Parathyroid adenoma (tissue), 2 donors: ENCODE measurements at regions not wholly inside any gene's neighbourhood (a gene's known extent, or its start where the extent isn't known, plus 50 kb on each side); places are given as distances from the start of the nearest gene placed in this dataset.

Experiments
- H2AFZ ChIP-seq: fragments of 300-600 bp; sonication (generic); one replicate; pipeline ENCODE4 v1.7.0; 2017; ENCODE audit warnings: antibody characterized with exemption, mild to moderate bottlenecking
- H3K27ac ChIP-seq: fragments of 300-600 bp; sonication (generic); one replicate; pipeline ENCODE4 v1.7.0; 2017
- H3K27me3 ChIP-seq: fragments of 300-600 bp; sonication (generic); one replicate; pipeline ENCODE4 v1.7.0; 2017; ENCODE audit warnings: low read length; ENCODE audit not compliant: control insufficient read depth, insufficient read depth
- H3K36me3 ChIP-seq: fragments of 300-600 bp; sonication (generic); one replicate; pipeline ENCODE4 v1.7.0; 2017; ENCODE audit warnings: low read length; ENCODE audit not compliant: control insufficient read depth, insufficient read depth
- H3K4me1 ChIP-seq: fragments of 300-600 bp; sonication (generic); one replicate; pipeline ENCODE4 v1.7.0; 2017; ENCODE audit warnings: control low read depth
- H3K4me2 ChIP-seq: fragments of 300-600 bp; sonication (generic); one replicate; pipeline ENCODE4 v1.7.0; 2017; ENCODE audit warnings: low read length
- H3K4me3 ChIP-seq: fragments of 300-600 bp; sonication (generic); one replicate; pipeline ENCODE4 v1.7.0; 2017; ENCODE audit warnings: low read depth, low read length
- H3K79me2 ChIP-seq: fragments of 300-600 bp; sonication (generic); one replicate; pipeline ENCODE4 v1.7.0; 2017; ENCODE audit warnings: control low read depth
- H3K9ac ChIP-seq: fragments of 300-600 bp; sonication (generic); one replicate; pipeline ENCODE4 v1.7.0; 2017; ENCODE audit warnings: mild to moderate bottlenecking
- H3K9me3 ChIP-seq: fragments of 300-600 bp; sonication (generic); one replicate; pipeline ENCODE4 v1.7.0; 2017; ENCODE audit warnings: low read length; ENCODE audit not compliant: control insufficient read depth
- CTCF ChIP-seq: fragments of 300-600 bp; sonication (generic); IDR thresholded peaks from one replicate; pipeline ENCODE4 v1.7.0; 2017; ENCODE audit warnings: antibody characterized with exemption, mild to moderate bottlenecking
- donor health status: primary hyperparathyroidism.

DNA sequence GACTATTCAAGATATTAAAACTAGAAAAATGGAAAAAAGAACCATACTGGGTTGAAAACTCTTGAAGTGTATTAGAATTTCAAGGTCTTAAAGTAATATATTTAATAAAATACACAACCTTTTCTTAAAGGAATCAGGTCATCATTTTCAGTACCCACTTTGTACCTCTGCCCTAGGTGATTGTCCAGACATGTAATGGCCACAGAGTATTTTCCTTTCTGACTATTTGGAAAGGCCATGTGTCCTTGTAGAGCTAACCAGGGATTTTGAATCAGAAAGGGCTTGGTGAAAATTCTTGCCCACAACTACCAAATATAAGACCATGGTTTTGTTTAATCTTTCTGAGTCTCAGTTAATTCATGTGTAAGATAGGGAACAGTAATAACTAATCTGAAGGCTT lies 91.4 kb upstream of the MLIP start:
- Histone ChIP-seq H3K4me2 (no peak overlapping the region), H3K36me3 (no peaks in the 10 kb centered on the region), H3K9me3 (no peaks in the 10 kb centered on the region), H3K4me3 (no peak overlapping the region), H3K79me2 (no peaks in the 10 kb centered on the region), H2AFZ (no peak overlapping the region), H3K27me3 (no peaks in the 10 kb centered on the region), H3K9ac (no peak overlapping the region), H3K4me1 (no peaks in the 10 kb centered on the region), H3K27ac (no peak overlapping the region)
- TF ChIP-seq CTCF = no peak

DNA sequence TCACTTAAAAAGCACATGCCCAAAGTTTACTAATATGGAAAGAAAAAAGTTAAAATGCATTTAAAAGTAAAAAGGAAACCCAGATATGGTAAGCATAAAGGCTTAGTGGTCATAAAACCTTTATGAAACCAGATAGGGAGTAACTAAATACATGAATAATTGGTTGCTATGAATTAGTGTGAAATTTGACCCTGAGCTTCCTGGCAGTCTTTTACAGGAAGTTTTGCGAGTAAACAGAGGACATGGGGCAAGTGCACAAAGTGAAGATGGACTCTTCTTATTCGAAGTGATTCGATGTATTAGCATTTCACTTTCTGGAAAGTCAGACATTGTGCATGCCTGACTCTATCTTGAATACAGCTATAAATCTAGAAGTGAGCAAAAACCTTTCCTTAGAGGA lies 90.9 kb upstream of the MLIP start:
- no peaks in the 10 kb centered on the region for H3K4me1 ChIP-seq
- H3K79me2 ChIP-seq = no peaks in the 10 kb centered on the region
- H3K4me3 ChIP-seq = no peak overlapping the region
- no peak overlapping the region for H3K4me2 ChIP-seq
- H3K36me3 ChIP-seq = no peaks in the 10 kb centered on the region
- no peak overlapping the region for H3K27ac ChIP-seq
- H2AFZ ChIP-seq = no peak overlapping the region
- no peak for TF ChIP-seq CTCF
- no peak overlapping the region for H3K9ac ChIP-seq
- no peaks in the 10 kb centered on the region for H3K9me3 ChIP-seq
- H3K27me3 ChIP-seq = no peaks in the 10 kb centered on the region

DNA sequence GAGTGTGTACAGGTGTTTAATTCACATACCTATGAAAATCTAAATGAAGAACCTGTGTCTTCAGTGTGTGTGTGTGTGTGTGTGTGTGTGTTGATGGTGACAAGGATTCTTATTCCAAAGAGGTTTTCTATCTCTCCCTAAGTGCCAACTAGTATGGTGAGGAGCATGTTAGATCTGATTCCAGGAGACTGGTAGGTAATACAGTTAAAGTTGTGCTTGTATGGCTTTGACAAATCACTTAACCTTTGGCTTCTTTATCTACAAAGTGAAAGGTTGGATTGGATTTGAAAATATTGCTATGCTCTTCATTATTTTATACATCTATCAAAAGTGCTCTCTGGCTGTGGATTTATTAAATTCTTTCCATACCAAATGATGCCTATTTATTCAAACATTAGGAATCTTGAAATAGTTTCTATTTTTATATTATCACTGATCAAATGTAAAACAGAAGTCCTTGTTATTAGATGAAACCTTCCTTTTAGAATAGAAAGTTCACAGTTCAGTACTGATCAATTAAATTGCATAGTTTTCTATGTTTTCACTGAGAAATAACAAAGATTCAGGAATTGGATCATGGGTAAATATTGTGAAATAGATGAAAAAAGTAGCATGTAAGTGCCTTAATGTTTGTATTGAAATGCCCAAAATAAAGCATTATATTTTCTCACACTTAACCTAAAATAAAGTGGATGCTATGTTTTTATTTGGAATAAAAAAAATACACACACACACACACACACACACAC lies 84.4 kb upstream of the MLIP start:
- H3K36me3 ChIP-seq = no peaks in the 10 kb centered on the region
- no peaks in the 10 kb centered on the region for H3K27me3 ChIP-seq
- no peak for TF ChIP-seq CTCF
- no peak overlapping the region for H2AFZ ChIP-seq
- H3K27ac ChIP-seq = no peak overlapping the region
- no peaks in the 10 kb centered on the region for H3K4me1 ChIP-seq
- no peak overlapping the region for H3K9ac ChIP-seq
- no peak overlapping the region for H3K4me2 ChIP-seq
- H3K79me2 ChIP-seq = no peaks in the 10 kb centered on the region
- H3K4me3 ChIP-seq = no peak overlapping the region
- H3K9me3 ChIP-seq = no peaks in the 10 kb centered on the region

DNA sequence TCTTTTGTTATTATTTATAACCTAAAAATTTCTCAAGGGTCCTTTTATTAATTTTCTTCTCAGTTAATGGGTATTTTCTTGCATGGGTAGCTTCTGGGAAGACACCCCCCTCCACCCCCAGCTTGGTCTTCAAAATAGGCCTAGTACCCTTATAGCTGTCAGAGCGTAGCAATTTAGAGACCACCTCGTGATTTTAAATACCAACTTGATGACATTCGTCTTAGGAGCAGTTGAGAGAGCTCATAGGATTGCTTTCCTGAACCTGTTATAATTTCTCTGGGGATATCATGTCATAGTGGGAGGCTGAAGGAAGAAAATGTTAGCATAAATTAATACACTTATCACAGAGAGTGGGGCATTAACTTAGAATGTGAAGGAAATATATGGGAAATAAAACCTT lies 83.1 kb upstream of the MLIP start:
- Histone ChIP-seq H3K36me3 (no peaks in the 10 kb centered on the region), H3K9me3 (no peaks in the 10 kb centered on the region), H3K4me2 (no peak overlapping the region), H3K4me3 (no peak overlapping the region), H3K9ac (no peak overlapping the region), H3K27ac (no peak overlapping the region), H3K27me3 (no peaks in the 10 kb centered on the region), H3K79me2 (no peaks in the 10 kb centered on the region), H3K4me1 (no peaks in the 10 kb centered on the region), H2AFZ (no peak overlapping the region)
- no peak for TF ChIP-seq CTCF

DNA sequence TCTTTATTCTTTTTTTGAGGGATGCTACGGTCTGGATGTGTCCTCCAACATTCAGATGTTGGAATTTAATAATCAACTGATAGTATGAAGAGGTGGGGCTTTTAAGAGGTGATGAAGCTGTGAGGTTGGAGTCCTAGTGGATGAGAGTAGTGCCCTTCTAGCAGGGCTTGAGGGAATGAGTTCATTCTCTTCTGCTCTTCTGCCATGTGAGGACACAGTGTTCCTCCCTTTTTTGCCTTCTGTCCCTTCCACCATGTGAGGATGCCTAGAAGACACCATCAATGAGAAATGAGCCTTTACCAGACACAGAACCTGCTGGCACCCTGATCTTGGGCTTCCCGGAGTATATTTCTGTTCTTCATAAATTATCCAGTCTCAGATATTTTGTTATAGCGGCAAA lies 82.1 kb upstream of the MLIP start:
- no peak overlapping the region for H3K9ac ChIP-seq
- H3K4me1 ChIP-seq = no peaks in the 10 kb centered on the region
- H3K9me3 ChIP-seq = no peaks in the 10 kb centered on the region
- H3K4me2 ChIP-seq = no peak overlapping the region
- no peak overlapping the region for H2AFZ ChIP-seq
- H3K79me2 ChIP-seq = no peaks in the 10 kb centered on the region
- TF ChIP-seq CTCF = no peak
- H3K27me3 ChIP-seq = no peaks in the 10 kb centered on the region
- no peak overlapping the region for H3K27ac ChIP-seq
- no peak overlapping the region for H3K4me3 ChIP-seq
- H3K36me3 ChIP-seq = no peaks in the 10 kb centered on the region
